ENCODE measurements at regions not wholly inside any gene's neighbourhood (a gene's known extent, or its start where the extent isn't known, plus 50 kb on each side); places are given as distances from the start of the nearest gene placed in this dataset.

DNA sequence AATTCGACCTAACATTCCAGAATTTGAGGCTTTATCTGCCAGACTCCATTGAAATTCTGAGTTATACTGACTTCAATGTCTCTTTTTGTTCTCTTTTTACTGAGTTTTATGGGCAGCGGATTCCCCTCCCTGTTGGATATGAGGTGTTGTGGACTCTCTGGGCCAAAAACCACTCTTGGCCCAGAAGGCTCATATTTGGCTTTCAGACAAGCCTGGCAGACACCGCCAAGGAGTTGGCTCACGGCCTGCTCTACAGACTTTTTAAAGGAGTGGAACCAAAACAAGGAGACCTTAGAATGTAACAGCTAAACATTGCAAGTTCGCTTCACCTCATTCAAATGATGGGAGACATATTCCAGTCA, 206.4 kb upstream of the NCKAP5 start:
- no TSS peak for BruUV-seq (replicated peaks)
- no peaks in the 10 kb centered on the region for H3K4me1 ChIP-seq (ENCODE audit: insufficient read depth, low read length, poor library complexity, severe bottlenecking)
- no peak overlapping the region for H3K4me2 ChIP-seq (ENCODE audit: low read length)
- intact Hi-C loops (cut with micrococcal nuclease; ENCODE audit: unreplicated experiment) = no loop called here
- H2AFZ ChIP-seq (ENCODE audit: low read length) = no peak overlapping the region
- POLR2A ChIA-PET = interaction anchor here (1.2 kb wide), 1 partner anchor 12 kb away, joined by 3 read pairs; no protein-coding TSS in a partner anchor
- H3K79me2 ChIP-seq (ENCODE audit: insufficient read depth, low read depth, low read length) = no peaks in the 10 kb centered on the region
- H3K36me3 ChIP-seq (ENCODE audit: insufficient read depth, low read length) = no peaks in the 10 kb centered on the region
- H3K4me3 ChIP-seq (ENCODE audit: low read depth, low read length, poor library complexity, severe bottlenecking) = no peak overlapping the region
- no peaks in the 10 kb centered on the region for H3K9me2 ChIP-seq (ENCODE audit: insufficient read depth, low read length)
- H3K9me3 ChIP-seq (ENCODE audit: low read length) = no peaks in the 10 kb centered on the region
- DNase-seq (ENCODE audit: low spot score) = no peak
- CTCF ChIA-PET (ENCODE audit: unreplicated experiment) = no interaction called here
- no peak for TF ChIP-seq EZH2phosphoT487 (IDR thresholded peaks at IDR 0.05; ENCODE audit: borderline replicate concordance, low read depth, low read length)
- TF ChIP-seq, protein P1, sequence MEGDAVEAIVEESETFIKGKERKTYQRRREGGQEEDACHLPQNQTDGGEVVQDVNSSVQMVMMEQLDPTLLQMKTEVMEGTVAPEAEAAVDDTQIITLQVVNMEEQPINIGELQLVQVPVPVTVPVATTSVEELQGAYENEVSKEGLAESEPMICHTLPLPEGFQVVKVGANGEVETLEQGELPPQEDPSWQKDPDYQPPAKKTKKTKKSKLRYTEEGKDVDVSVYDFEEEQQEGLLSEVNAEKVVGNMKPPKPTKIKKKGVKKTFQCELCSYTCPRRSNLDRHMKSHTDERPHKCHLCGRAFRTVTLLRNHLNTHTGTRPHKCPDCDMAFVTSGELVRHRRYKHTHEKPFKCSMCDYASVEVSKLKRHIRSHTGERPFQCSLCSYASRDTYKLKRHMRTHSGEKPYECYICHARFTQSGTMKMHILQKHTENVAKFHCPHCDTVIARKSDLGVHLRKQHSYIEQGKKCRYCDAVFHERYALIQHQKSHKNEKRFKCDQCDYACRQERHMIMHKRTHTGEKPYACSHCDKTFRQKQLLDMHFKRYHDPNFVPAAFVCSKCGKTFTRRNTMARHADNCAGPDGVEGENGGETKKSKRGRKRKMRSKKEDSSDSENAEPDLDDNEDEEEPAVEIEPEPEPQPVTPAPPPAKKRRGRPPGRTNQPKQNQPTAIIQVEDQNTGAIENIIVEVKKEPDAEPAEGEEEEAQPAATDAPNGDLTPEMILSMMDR (conservative IDR thresholded peaks at IDR 0.05; ENCODE audit: low read length) = no peak
- H4K20me1 ChIP-seq (ENCODE audit: insufficient read depth, low read length) = no peaks in the 10 kb centered on the region
- no peak overlapping the region for H3K27ac ChIP-seq (ENCODE audit: low read depth, low read length, poor library complexity, severe bottlenecking)

DNA sequence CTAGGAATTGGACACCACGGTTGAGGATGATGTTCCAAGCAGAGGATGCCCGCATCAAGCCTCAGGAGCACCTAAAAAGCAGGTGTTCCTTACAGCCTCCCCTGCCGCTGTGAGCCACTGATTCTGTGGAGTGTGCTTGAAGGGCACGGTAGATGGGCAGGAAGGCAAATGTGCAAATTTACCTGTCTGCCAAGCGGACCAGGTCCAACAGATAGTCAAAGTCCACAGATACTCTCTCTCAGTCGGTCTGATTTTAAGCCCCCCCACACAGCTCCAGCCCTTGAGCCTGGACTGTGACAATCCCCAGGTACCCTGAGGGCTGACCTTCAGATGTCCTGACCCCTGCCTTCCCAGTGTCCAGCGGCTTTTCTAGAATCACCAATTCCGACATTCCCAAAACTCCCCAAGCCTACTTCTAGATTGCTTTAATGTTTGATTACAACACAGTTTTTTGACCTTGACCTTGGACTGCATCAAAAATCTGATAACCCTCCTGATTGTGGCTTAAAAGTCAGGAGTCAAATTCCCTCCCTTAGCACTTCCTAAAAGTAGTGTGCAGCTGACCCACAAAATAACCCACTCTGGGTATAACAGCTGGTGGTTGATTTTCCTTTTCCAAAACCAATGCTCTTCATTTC, 208.8 kb upstream of the NCKAP5 start:
- H3K27ac ChIP-seq (ENCODE audit: low read depth, low read length, poor library complexity, severe bottlenecking) = no peak overlapping the region
- no peak for DNase-seq (ENCODE audit: low spot score)
- H3K36me3 ChIP-seq (ENCODE audit: insufficient read depth, low read length) = no peaks in the 10 kb centered on the region
- CTCF ChIA-PET (ENCODE audit: unreplicated experiment) = no interaction called here
- H3K9me2 ChIP-seq (ENCODE audit: insufficient read depth, low read length) = no peaks in the 10 kb centered on the region
- no peak overlapping the region for H3K4me3 ChIP-seq (ENCODE audit: low read depth, low read length, poor library complexity, severe bottlenecking)
- 0 out of 2 replicates have a peak, but pooled peaks have one; percentile 36 for TF ChIP-seq EZH2phosphoT487 (IDR thresholded peaks at IDR 0.05; ENCODE audit: borderline replicate concordance, low read depth, low read length)
- TF ChIP-seq, protein P1 (conservative IDR thresholded peaks at IDR 0.05; ENCODE audit: low read length) = no peak
- no peak overlapping the region for H2AFZ ChIP-seq (ENCODE audit: low read length)
- intact Hi-C loops (cut with micrococcal nuclease; ENCODE audit: unreplicated experiment) = no loop called here
- no peaks in the 10 kb centered on the region for H3K79me2 ChIP-seq (ENCODE audit: insufficient read depth, low read depth, low read length)
- H4K20me1 ChIP-seq (ENCODE audit: insufficient read depth, low read length) = no peaks in the 10 kb centered on the region
- H3K4me2 ChIP-seq (ENCODE audit: low read length) = no peak overlapping the region
- no TSS peak for BruUV-seq (replicated peaks)
- H3K4me1 ChIP-seq (ENCODE audit: insufficient read depth, low read length, poor library complexity, severe bottlenecking) = no peaks in the 10 kb centered on the region
- H3K9me3 ChIP-seq (ENCODE audit: low read length) = no peaks in the 10 kb centered on the region
- POLR2A ChIA-PET = no interaction called here

DNA sequence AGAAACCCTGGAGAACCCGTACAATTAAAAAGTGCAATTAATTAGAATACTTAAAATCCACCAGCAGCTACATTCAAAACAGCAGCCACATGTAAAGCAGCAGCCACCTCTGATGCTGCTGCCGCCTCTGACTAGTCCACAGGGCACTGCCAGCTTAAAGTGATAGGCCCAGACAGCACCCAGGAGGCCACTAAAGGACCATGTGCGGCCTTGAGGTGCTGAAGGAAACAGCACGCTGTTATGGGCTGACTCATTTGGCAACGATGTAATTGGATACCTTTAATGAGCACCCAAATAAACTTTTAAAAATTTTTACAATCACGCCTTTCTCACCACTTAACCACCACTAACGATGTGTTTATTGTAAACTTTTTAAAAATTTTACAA, 209.3 kb upstream of the NCKAP5 start:
- intact Hi-C loops (cut with micrococcal nuclease; ENCODE audit: unreplicated experiment) = no loop called here
- no peak overlapping the region for H2AFZ ChIP-seq (ENCODE audit: low read length)
- CTCF ChIA-PET (ENCODE audit: unreplicated experiment) = no interaction called here
- no peak overlapping the region for H3K4me2 ChIP-seq (ENCODE audit: low read length)
- DNase-seq (ENCODE audit: low spot score) = no peak
- H4K20me1 ChIP-seq (ENCODE audit: insufficient read depth, low read length) = no peaks in the 10 kb centered on the region
- no peaks in the 10 kb centered on the region for H3K79me2 ChIP-seq (ENCODE audit: insufficient read depth, low read depth, low read length)
- no peaks in the 10 kb centered on the region for H3K4me1 ChIP-seq (ENCODE audit: insufficient read depth, low read length, poor library complexity, severe bottlenecking)
- no peaks in the 10 kb centered on the region for H3K36me3 ChIP-seq (ENCODE audit: insufficient read depth, low read length)
- H3K27ac ChIP-seq (ENCODE audit: low read depth, low read length, poor library complexity, severe bottlenecking) = no peak overlapping the region
- POLR2A ChIA-PET = interaction anchor here (1.2 kb wide), 1 partner anchor 18 kb away, joined by 3 read pairs; no protein-coding TSS in a partner anchor
- no peak for TF ChIP-seq EZH2phosphoT487 (IDR thresholded peaks at IDR 0.05; ENCODE audit: borderline replicate concordance, low read depth, low read length)
- TF ChIP-seq, protein P1 (conservative IDR thresholded peaks at IDR 0.05; ENCODE audit: low read length) = no peak
- H3K4me3 ChIP-seq (ENCODE audit: low read depth, low read length, poor library complexity, severe bottlenecking) = no peak overlapping the region
- no peaks in the 10 kb centered on the region for H3K9me2 ChIP-seq (ENCODE audit: insufficient read depth, low read length)
- no peaks in the 10 kb centered on the region for H3K9me3 ChIP-seq (ENCODE audit: low read length)
- BruUV-seq (replicated peaks) = no TSS peak
